Neuronal stem cell (in vitro differentiated cells): ENCODE measurements at regions not wholly inside any gene's neighbourhood (a gene's known extent, or its start where the extent isn't known, plus 50 kb on each side); places are given as distances from the start of the nearest gene placed in this dataset.

Source experiments
- DNase-seq: peaks from one replicate; pipeline ENCODE4 v3.0.0-alpha.2; 2013; ENCODE audit warnings: low spot score
- H2AFZ ChIP-seq: one replicate; pipeline ENCODE4 v1.6.1; 2013; ENCODE audit warnings: mild to moderate bottlenecking, low read length, inconsistent platforms
- H2AK5ac ChIP-seq: 2 replicates; pipeline ENCODE4 v1.6.1; 2013; ENCODE audit warnings: low read depth, mild to moderate bottlenecking, inconsistent platforms, low read length, moderate library complexity, mixed read lengths
- H2BK120ac ChIP-seq: 2 replicates; pipeline ENCODE4 v1.6.1; 2013; ENCODE audit warnings: low read depth, mild to moderate bottlenecking, inconsistent platforms, low read length, moderate library complexity, mixed read lengths
- H2BK12ac ChIP-seq: one replicate; pipeline ENCODE4 v1.6.1; 2013; ENCODE audit warnings: low read length, inconsistent platforms
- H2BK15ac ChIP-seq: 2 replicates; pipeline ENCODE4 v1.6.1; 2013; ENCODE audit warnings: mild to moderate bottlenecking, low read length, inconsistent platforms, mixed read lengths
- H2BK5ac ChIP-seq: one replicate; pipeline ENCODE4 v1.6.1; 2013; ENCODE audit warnings: inconsistent platforms, mild to moderate bottlenecking, low read length, moderate library complexity
- H3K14ac ChIP-seq: one replicate; pipeline ENCODE4 v1.6.1; 2013; ENCODE audit warnings: low read length, inconsistent platforms
- H3K18ac ChIP-seq: 2 replicates; pipeline ENCODE4 v1.6.1; 2013; ENCODE audit warnings: low read length, inconsistent platforms
- H3K23ac ChIP-seq: 2 replicates; pipeline ENCODE4 v1.6.1; 2013; ENCODE audit warnings: low read depth, mild to moderate bottlenecking, mixed read lengths, low read length, inconsistent platforms; ENCODE audit not compliant: poor library complexity
- H3K27ac ChIP-seq: replicated peaks from 3 replicates; pipeline ENCODE4 v1.5.1; 2013; ENCODE audit warnings: low read length, inconsistent platforms
- H3K27me3 ChIP-seq, 3 experiments: 2 replicates each; pipeline ENCODE4 v1.6.1; 2013; ENCODE audit warnings: low read length in 3 of 3, mild to moderate bottlenecking in 2 of 3, inconsistent platforms in 1 of 3, low read depth in 1 of 3, mixed read lengths in 1 of 3, moderate library complexity in 1 of 3; ENCODE audit not compliant: control insufficient read depth in 3 of 3, insufficient read depth in 3 of 3
- H3K36me3 ChIP-seq, 2 donors: replicated peaks in 1 of 2; 2 replicates each; pipeline ENCODE4 v1.6.1; 2013; ENCODE audit warnings: low read length in 2 of 2; ENCODE audit not compliant: control insufficient read depth in 2 of 2, insufficient read depth in 2 of 2
- H3K4ac ChIP-seq: 2 replicates; pipeline ENCODE4 v1.6.1; 2013; ENCODE audit warnings: inconsistent platforms, mild to moderate bottlenecking, low read length, moderate library complexity
- H3K4me1 ChIP-seq, 2 donors: 1 replicate in 1 of 2; 2 replicates in 1 of 2; pipeline ENCODE4 v1.6.1; 2013; ENCODE audit warnings: low read length in 2 of 2, low read depth in 1 of 2; ENCODE audit not compliant: control insufficient read depth in 2 of 2, insufficient read depth in 1 of 2
- H3K4me2 ChIP-seq: one replicate; pipeline ENCODE4 v1.6.1; 2013; ENCODE audit warnings: mild to moderate bottlenecking, low read length, inconsistent platforms; ENCODE audit not compliant: insufficient read depth, poor library complexity, severe bottlenecking
- H3K4me3 ChIP-seq, 2 donors: 2 replicates each; pipeline ENCODE4 v1.5.1; 2013; ENCODE audit warnings: low read length in 2 of 2, mild to moderate bottlenecking in 2 of 2, inconsistent platforms in 1 of 2, moderate library complexity in 1 of 2
- H3K79me1 ChIP-seq: one replicate; pipeline ENCODE4 v1.6.1; 2013; ENCODE audit warnings: low read depth, mild to moderate bottlenecking, inconsistent platforms, low read length, moderate library complexity
- H3K9ac ChIP-seq: one replicate; pipeline ENCODE4 v1.6.1; 2013; ENCODE audit warnings: mild to moderate bottlenecking, low read depth, low read length, inconsistent platforms; ENCODE audit not compliant: poor library complexity
- H3K9me3 ChIP-seq, 2 donors: replicated peaks in 1 of 2; 2 replicates each; pipeline versions ENCODE3 to v1.6.1; 2013; ENCODE audit warnings: low read length in 2 of 2, mild to moderate bottlenecking in 2 of 2, inconsistent platforms in 1 of 2, low read depth in 1 of 2, mixed read lengths in 1 of 2, moderate library complexity in 1 of 2; ENCODE audit not compliant: control insufficient read depth in 2 of 2, insufficient read depth in 1 of 2
- H4K8ac ChIP-seq: one replicate; pipeline ENCODE4 v1.6.1; 2013; ENCODE audit warnings: low read depth, mild to moderate bottlenecking, inconsistent platforms, low read length, moderate library complexity
- H4K91ac ChIP-seq: one replicate; pipeline ENCODE4 v1.6.1; 2013; ENCODE audit warnings: low read length, low read depth, mild to moderate bottlenecking, inconsistent platforms; ENCODE audit not compliant: poor library complexity
- WGBS, 2 donors: extraction: QIAGEN DNeasy Blood & Tissue Kit; methylation state at CpG; one replicate each; pipeline ENCODE4 v1.1.7; 2013; ENCODE audit warnings: missing lambda C conversion rate in 2 of 2, mixed read lengths in 1 of 2; ENCODE audit not compliant: insufficient read length in 2 of 2, insufficient replicate concordance in 1 of 2; ENCODE audit errors: extremely low coverage in 2 of 2; 5-methylcytosine and 5-hydroxymethylcytosine counted together

- no peak overlapping the region for H2BK120ac ChIP-seq
- no peak overlapping the region for H3K4ac ChIP-seq
- no peak for DNase-seq
- no peak overlapping the region for H3K4me3 ChIP-seq
- H4K91ac ChIP-seq: no peak overlapping the region
- H4K8ac ChIP-seq: no peak overlapping the region
- no peak overlapping the region for H2BK5ac ChIP-seq
- WGBS, 2 donors: no CpG with 5 or more reads among the region's 7 CpGs
- peaks cover 4 to 18% of the 10 kb centered on the region in 2 donors for H3K4me1 ChIP-seq
- no peak overlapping the region for H2BK12ac ChIP-seq
- no peaks in the 10 kb centered on the region for H3K27me3 ChIP-seq
- no peak overlapping the region for H2AK5ac ChIP-seq
- H2AFZ ChIP-seq: no peak overlapping the region
- no peaks in the 10 kb centered on the region for H3K9me3 ChIP-seq
- H3K18ac ChIP-seq: no peak overlapping the region
- H3K4me2 ChIP-seq: no peak overlapping the region
- no peak overlapping the region for H3K23ac ChIP-seq
- H2BK15ac ChIP-seq: no peak overlapping the region
- no peaks in the 10 kb centered on the region for H3K79me1 ChIP-seq
- no peaks in the 10 kb centered on the region for H3K36me3 ChIP-seq
- H3K27ac ChIP-seq: no peak overlapping the region
- H3K14ac ChIP-seq: no peak overlapping the region
- no peak overlapping the region for H3K9ac ChIP-seq
Observed at GRCh38 chr4:108365551-108365950, 196.8 kb upstream of the LEF1 start.

GRCh38 chr4:108361886-108362285 lies 193.2 kb upstream of the LEF1 start:
- H3K4ac ChIP-seq: no peak overlapping the region
- no peak overlapping the region for H3K14ac ChIP-seq
- H2BK15ac ChIP-seq: no peak overlapping the region
- H3K36me3 ChIP-seq: no peaks in the 10 kb centered on the region
- H3K79me1 ChIP-seq: no peaks in the 10 kb centered on the region
- H2AK5ac ChIP-seq: no peak overlapping the region
- H4K91ac ChIP-seq: no peak overlapping the region
- no peak overlapping the region for H2BK5ac ChIP-seq
- H3K9me3 ChIP-seq: no peaks in the 10 kb centered on the region
- H3K27me3 ChIP-seq: no peaks in the 10 kb centered on the region
- no peak overlapping the region for H2BK120ac ChIP-seq
- H3K9ac ChIP-seq: no peak overlapping the region
- H3K4me1 ChIP-seq: peaks cover 4 to 10% of the 10 kb centered on the region in 2 donors
- no peak for DNase-seq
- H4K8ac ChIP-seq: no peak overlapping the region
- no peak overlapping the region for H3K4me3 ChIP-seq
- H2BK12ac ChIP-seq: no peak overlapping the region
- WGBS, 2 donors: no CpG with 5 or more reads among the region's 3 CpGs
- no peak overlapping the region for H3K27ac ChIP-seq
- H2AFZ ChIP-seq: no peak overlapping the region
- H3K4me2 ChIP-seq: no peak overlapping the region
- H3K18ac ChIP-seq: no peak overlapping the region
- no peak overlapping the region for H3K23ac ChIP-seq

DNA sequence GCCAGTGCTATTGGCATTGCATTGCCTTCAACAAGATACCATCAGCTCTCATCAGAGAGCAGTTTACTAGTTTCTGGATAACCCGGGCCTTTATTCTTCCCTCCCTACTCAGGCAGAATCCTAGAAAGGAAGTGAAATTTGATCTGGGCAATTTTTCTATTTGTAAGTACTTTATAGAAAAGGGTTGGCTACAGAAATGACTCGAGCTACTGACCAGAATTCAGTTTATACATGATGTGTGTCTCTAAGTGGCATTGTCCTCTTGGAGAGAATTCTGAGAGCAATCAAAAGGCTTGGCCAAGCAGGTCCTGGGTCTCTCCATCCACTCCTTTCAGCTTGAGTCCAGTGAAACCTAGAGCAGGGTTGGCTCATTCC lies 192.7 kb upstream of the LEF1 start:
- H2AK5ac ChIP-seq: no peak overlapping the region
- no peak overlapping the region for H4K8ac ChIP-seq
- no peaks in the 10 kb centered on the region for H3K27me3 ChIP-seq
- DNase-seq: no peak
- no peak overlapping the region for H2BK12ac ChIP-seq
- no peaks in the 10 kb centered on the region for H3K36me3 ChIP-seq
- H3K27ac ChIP-seq: no peak overlapping the region
- no peak overlapping the region for H4K91ac ChIP-seq
- no peak overlapping the region for H3K4me2 ChIP-seq
- no peak overlapping the region for H2BK5ac ChIP-seq
- no peaks in the 10 kb centered on the region for H3K9me3 ChIP-seq
- no peak overlapping the region for H2BK15ac ChIP-seq
- H3K18ac ChIP-seq: no peak overlapping the region
- H3K23ac ChIP-seq: no peak overlapping the region
- no peak overlapping the region for H3K14ac ChIP-seq
- H2BK120ac ChIP-seq: no peak overlapping the region
- no peaks in the 10 kb centered on the region for H3K79me1 ChIP-seq
- H2AFZ ChIP-seq: peak overlapping the region; percentile 67
- H3K4me3 ChIP-seq: no peak overlapping the region
- no peak overlapping the region for H3K9ac ChIP-seq
- no peak overlapping the region for H3K4ac ChIP-seq
- WGBS, 2 donors: no CpG with 5 or more reads among the region's 2 CpGs
- H3K4me1 ChIP-seq: peaks cover 4 to 10% of the 10 kb centered on the region in 2 donors

DNA sequence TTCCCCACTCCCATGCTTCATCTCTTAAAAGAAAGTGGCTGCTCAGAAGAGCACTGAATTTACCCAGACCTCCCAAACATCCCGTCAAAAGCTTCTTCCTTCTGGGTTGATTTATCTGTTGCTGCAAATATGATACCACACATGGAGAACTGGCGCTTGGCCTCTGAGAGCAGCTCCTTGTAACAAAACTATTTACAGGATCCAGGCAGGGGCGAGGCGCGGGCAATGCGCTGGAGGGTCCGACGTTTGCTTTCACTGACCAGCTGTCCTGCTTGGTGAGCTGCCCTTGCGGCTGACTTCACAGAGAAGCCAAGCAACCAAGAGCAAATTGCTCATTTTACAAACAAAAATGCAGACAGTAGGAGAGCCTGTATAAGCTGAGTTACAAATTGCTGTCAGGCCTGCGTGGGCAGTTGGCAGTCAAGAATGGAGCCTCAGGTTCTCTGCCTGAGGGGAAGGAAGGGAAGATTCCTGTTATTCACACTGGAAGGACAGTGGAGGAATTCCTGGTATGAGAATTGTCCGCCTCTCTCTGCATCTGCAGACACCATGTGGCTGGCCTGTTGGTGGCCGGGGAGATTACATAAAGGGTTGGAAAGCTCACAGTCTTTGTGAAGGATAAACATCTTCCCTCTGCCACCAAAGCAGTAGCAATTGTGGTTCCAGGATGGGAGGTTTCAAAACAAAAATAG lies 192.2 kb upstream of the LEF1 start:
- H3K23ac ChIP-seq: no peak overlapping the region
- H3K4ac ChIP-seq: no peak overlapping the region
- H3K18ac ChIP-seq: no peak overlapping the region
- H3K4me1 ChIP-seq: peaks cover 4 to 9% of the 10 kb centered on the region in 2 donors
- H2BK12ac ChIP-seq: no peak overlapping the region
- H3K36me3 ChIP-seq: no peaks in the 10 kb centered on the region
- H4K8ac ChIP-seq: no peak overlapping the region
- H3K4me2 ChIP-seq: no peak overlapping the region
- H3K79me1 ChIP-seq: no peaks in the 10 kb centered on the region
- H2AFZ ChIP-seq: peak overlapping the region; percentile 67
- no peak overlapping the region for H3K14ac ChIP-seq
- no peak overlapping the region for H2BK120ac ChIP-seq
- no peak overlapping the region for H3K9ac ChIP-seq
- no peaks in the 10 kb centered on the region for H3K9me3 ChIP-seq
- peak overlapping the region; percentile 49 for H2BK15ac ChIP-seq
- H3K4me3 ChIP-seq: no peak overlapping the region
- peak overlapping the region; percentile 25 for H4K91ac ChIP-seq
- no peak overlapping the region for H3K27ac ChIP-seq
- WGBS, 2 donors: no CpG with 5 or more reads among the region's 12 CpGs
- no peak overlapping the region for H2AK5ac ChIP-seq
- no peak overlapping the region for H2BK5ac ChIP-seq
- H3K27me3 ChIP-seq: no peaks in the 10 kb centered on the region
- DNase-seq: no peak
